Endodermal cell (in vitro differentiated cells): ENCODE measurements at regions not wholly inside any gene's neighbourhood (a gene's known extent, or its start where the extent isn't known, plus 50 kb on each side); places are given as distances from the start of the nearest gene placed in this dataset.

Experiments
- DNase-seq: peaks from one replicate; pipeline ENCODE4 v3.0.0-alpha.2; 2017
- H3K27ac ChIP-seq: 2 replicates; pipeline ENCODE4 v1.5.1; 2013; ENCODE audit warnings: mild to moderate bottlenecking, low read depth, low read length, moderate library complexity
- H3K27me3 ChIP-seq: 2 replicates; pipeline ENCODE4 v1.6.1; 2013; ENCODE audit warnings: mild to moderate bottlenecking, low read length, moderate library complexity; ENCODE audit not compliant: insufficient read depth, control insufficient read depth, poor library complexity, severe bottlenecking
- H3K36me3 ChIP-seq: 2 replicates; pipeline ENCODE4 v1.7.0; 2013; ENCODE audit warnings: mild to moderate bottlenecking, low read length, moderate library complexity; ENCODE audit not compliant: control insufficient read depth, insufficient read depth
- H3K4me1 ChIP-seq: one replicate; pipeline ENCODE4 v1.7.0; 2013; ENCODE audit warnings: low read length; ENCODE audit not compliant: control insufficient read depth, insufficient read depth
- H3K4me3 ChIP-seq: 2 replicates; pipeline ENCODE4 v1.5.1; 2013; ENCODE audit warnings: mild to moderate bottlenecking, low read length, moderate library complexity
- H3K9ac ChIP-seq: 2 replicates; pipeline ENCODE4 v1.6.1; 2013; ENCODE audit warnings: mild to moderate bottlenecking, low read length, moderate library complexity; ENCODE audit not compliant: poor library complexity, severe bottlenecking; ENCODE audit errors: extremely low read depth
- H3K9me3 ChIP-seq: 2 replicates; pipeline ENCODE4 v1.6.1; 2013; ENCODE audit warnings: mild to moderate bottlenecking, low read length, moderate library complexity; ENCODE audit not compliant: control insufficient read depth
- H3K27ac Mint-ChIP-seq: 2 replicates; pipeline ENCODE4 v1.8.0; 2020; ENCODE audit warnings: mixed read lengths
- H3K27me3 Mint-ChIP-seq: 2 replicates; pipeline ENCODE4 v1.8.0; 2021; ENCODE audit warnings: mild to moderate bottlenecking, mixed read lengths; ENCODE audit not compliant: insufficient read depth
- H3K36me3 Mint-ChIP-seq: 2 replicates; pipeline ENCODE4 v1.8.0; 2020; ENCODE audit warnings: low read depth, mixed read lengths
- H3K4me1 Mint-ChIP-seq: 2 replicates; pipeline ENCODE4 v1.8.0; 2020; ENCODE audit warnings: mixed read lengths
- H3K4me3 Mint-ChIP-seq: 2 replicates; pipeline ENCODE4 v1.8.0; 2020; ENCODE audit warnings: mild to moderate bottlenecking, moderate library complexity, mixed read lengths
- H3K9me3 Mint-ChIP-seq: 2 replicates; pipeline ENCODE4 v1.8.0; 2020; ENCODE audit warnings: mild to moderate bottlenecking, mixed read lengths
- WGBS, 2 experiments: methylation state at CpG; one replicate each; pipeline versions ENCODE4 v1.1.5 to v1.1.7; 2013; ENCODE audit warnings: missing lambda C conversion rate in 2 of 2, mixed read lengths in 1 of 2; ENCODE audit not compliant: insufficient coverage in 1 of 2, insufficient read length in 1 of 2; 5-methylcytosine and 5-hydroxymethylcytosine counted together
- TF ChIP-seq, protein P1 (sequence below): fragments of 200-600 bp; sonication (generic); conservative IDR thresholded peaks from 2 replicates; pipeline ENCODE4 v1.5.0; 2021; ENCODE audit warnings: antibody characterized with exemption, mild to moderate bottlenecking

DNA sequence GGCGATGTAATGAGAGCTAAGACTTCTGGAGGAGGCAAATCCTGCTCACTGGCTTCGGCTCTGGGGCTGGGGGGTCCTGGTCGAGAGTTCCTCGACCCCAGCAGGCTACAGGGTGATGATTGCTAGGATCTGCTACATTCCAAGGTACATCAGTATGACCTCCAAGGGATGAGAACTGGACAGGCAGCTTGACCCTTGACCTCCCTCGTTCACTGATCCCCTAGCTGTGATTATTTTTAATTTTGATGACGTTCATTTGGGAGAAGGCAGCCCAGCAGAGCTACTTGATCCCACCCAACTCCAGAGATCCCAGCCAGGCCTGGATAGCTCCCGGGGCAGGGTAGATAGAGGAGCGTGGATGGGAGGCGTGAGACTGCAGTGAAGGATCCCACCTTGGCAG is 242.3 kb downstream of the MAF start:
- Histone ChIP-seq H3K9me3 (no peaks in the 10 kb centered on the region), H3K27me3 (no peaks in the 10 kb centered on the region), H3K4me1 (no peaks in the 10 kb centered on the region), H3K9ac (no peak overlapping the region), H3K27ac (no peak overlapping the region), H3K36me3 (no peaks in the 10 kb centered on the region), H3K4me3 (no peak overlapping the region)
- Mint-ChIP-seq H3K27me3 (peaks cover 2% of the 10 kb centered on the region), H3K4me3 (no peak overlapping the region), H3K9me3 (no peaks in the 10 kb centered on the region), H3K4me1 (peaks cover 5% of the 10 kb centered on the region), H3K36me3 (no peaks in the 10 kb centered on the region), H3K27ac (no peak overlapping the region)
- WGBS, 2 experiments = 94% methylated on average over 7 to 9 of the region's 9 CpGs
- TF ChIP-seq, protein P1, sequence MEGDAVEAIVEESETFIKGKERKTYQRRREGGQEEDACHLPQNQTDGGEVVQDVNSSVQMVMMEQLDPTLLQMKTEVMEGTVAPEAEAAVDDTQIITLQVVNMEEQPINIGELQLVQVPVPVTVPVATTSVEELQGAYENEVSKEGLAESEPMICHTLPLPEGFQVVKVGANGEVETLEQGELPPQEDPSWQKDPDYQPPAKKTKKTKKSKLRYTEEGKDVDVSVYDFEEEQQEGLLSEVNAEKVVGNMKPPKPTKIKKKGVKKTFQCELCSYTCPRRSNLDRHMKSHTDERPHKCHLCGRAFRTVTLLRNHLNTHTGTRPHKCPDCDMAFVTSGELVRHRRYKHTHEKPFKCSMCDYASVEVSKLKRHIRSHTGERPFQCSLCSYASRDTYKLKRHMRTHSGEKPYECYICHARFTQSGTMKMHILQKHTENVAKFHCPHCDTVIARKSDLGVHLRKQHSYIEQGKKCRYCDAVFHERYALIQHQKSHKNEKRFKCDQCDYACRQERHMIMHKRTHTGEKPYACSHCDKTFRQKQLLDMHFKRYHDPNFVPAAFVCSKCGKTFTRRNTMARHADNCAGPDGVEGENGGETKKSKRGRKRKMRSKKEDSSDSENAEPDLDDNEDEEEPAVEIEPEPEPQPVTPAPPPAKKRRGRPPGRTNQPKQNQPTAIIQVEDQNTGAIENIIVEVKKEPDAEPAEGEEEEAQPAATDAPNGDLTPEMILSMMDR = no peak
- peak; percentile 47 for DNase-seq

DNA sequence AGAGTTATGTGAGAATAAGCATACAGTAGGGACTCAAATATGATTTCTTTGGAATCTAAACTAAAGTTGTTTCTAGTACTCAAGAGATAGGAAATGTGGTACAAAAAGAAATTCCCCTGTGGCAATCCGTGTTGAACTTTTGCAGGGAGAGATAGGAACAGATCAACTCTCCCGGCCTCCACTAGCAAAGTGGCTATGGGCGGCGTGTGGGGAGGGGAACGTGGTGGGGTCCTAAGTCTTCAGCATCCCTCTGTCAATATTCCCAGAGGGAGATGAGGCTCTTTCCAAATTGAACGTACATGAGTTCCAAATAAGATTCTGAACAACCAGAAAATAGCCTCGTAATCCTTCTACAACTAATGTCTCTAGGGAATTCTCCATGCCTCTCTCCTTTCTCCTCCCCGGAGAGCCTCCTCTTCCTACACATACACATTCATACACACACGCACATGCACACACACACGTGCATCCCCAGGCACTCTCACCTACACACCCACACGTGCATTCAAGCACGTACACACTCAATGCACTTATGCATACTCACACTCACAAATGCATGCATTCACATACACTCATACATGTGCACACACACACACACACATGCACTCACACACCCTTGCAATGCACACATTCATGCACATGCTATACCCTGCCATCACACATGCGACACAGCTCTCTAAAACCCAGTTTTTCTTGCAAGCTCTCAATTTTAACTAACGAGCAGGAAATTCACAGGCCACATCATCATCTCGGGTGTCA is 244.8 kb downstream of the MAF start:
- no peaks in the 10 kb centered on the region for H3K9me3 ChIP-seq
- H3K9me3 Mint-ChIP-seq = no peaks in the 10 kb centered on the region
- TF ChIP-seq, protein P1 = no peak
- H3K27ac ChIP-seq = no peak overlapping the region
- H3K36me3 ChIP-seq = no peaks in the 10 kb centered on the region
- WGBS, 2 experiments = 91 to 98% methylated on average over 13 to 15 of the region's 15 CpGs
- H3K27me3 ChIP-seq = no peaks in the 10 kb centered on the region
- DNase-seq = no peak
- H3K27me3 Mint-ChIP-seq = peaks cover 4% of the 10 kb centered on the region
- H3K36me3 Mint-ChIP-seq = no peaks in the 10 kb centered on the region
- peaks cover 9% of the 10 kb centered on the region for H3K4me1 Mint-ChIP-seq
- H3K27ac Mint-ChIP-seq = no peak overlapping the region
- no peak overlapping the region for H3K9ac ChIP-seq
- H3K4me1 ChIP-seq = no peaks in the 10 kb centered on the region
- no peak overlapping the region for H3K4me3 ChIP-seq
- H3K4me3 Mint-ChIP-seq = no peak overlapping the region

DNA sequence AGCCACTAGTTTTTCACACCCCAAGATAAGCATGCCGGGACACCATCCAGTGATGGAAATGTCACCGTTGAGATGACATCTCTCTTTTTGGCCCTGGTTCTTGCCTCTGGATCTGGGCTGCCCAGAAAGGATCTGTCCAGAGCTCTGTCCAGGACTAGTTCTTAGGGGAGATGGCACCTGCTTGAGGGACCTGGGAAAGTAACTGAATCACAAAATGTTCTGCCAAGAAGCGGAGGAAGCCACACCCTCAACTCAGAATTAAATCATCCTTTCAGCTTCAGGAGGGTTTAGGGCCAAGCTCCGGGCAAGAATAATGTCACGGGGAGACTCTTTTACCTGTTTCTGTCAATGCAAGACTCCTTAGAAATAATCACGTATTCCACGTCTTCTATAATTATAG is 248.6 kb downstream of the MAF start:
- no peak overlapping the region for H3K4me3 Mint-ChIP-seq
- H3K36me3 Mint-ChIP-seq = no peaks in the 10 kb centered on the region

More for the DNA sequence above, 248.6 kb downstream of the MAF start:
- Histone ChIP-seq H3K27me3 (no peaks in the 10 kb centered on the region), H3K4me1 (no peaks in the 10 kb centered on the region), H3K9ac (no peak overlapping the region), H3K9me3 (no peaks in the 10 kb centered on the region), H3K4me3 (no peak overlapping the region), H3K36me3 (no peaks in the 10 kb centered on the region), H3K27ac (no peak overlapping the region)
- WGBS, 2 experiments = 80 to 96% methylated on average over 5 to 7 of the region's 7 CpGs
- DNase-seq = no peak
- Mint-ChIP-seq H3K4me1 (peaks cover 19% of the 10 kb centered on the region), H3K27me3 (peaks cover 7% of the 10 kb centered on the region), H3K27ac (no peak overlapping the region), H3K9me3 (no peaks in the 10 kb centered on the region)
- TF ChIP-seq, protein P1 = no peak
